AG20443 (cell line): ENCODE measurements at regions not wholly inside any gene's neighbourhood (a gene's known extent, or its start where the extent isn't known, plus 50 kb on each side); places are given as distances from the start of the nearest gene placed in this dataset.

Experiments used
- DNase-seq: peaks from one replicate; pipeline ENCODE4 v3.0.0; 2012; ENCODE audit warnings: low spot score, mixed read lengths

GRCh38 chr14:40903709-40904108 lies 703.0 kb upstream of the LRFN5 start:
- no peak for DNase-seq

- DNase-seq: no peak
Measured at GRCh38 chr14:40899435-40899834, 707.2 kb upstream of the LRFN5 start.

GRCh38 chr14:40894846-40895245 lies 711.8 kb upstream of the LRFN5 start:
- no peak for DNase-seq

GRCh38 chr14:40889126-40889525 lies 717.5 kb upstream of the LRFN5 start:
- DNase-seq: no peak

- DNase-seq: no peak
Measured at GRCh38 chr14:40887912-40888311, 718.8 kb upstream of the LRFN5 start.

GRCh38 chr14:40870252-40870651 lies 736.4 kb upstream of the LRFN5 start:
- DNase-seq: no peak

- no peak for DNase-seq
Measured at GRCh38 chr14:40859055-40859454, 747.6 kb upstream of the LRFN5 start.

GRCh38 chr14:40855343-40855742 lies 751.3 kb upstream of the LRFN5 start:
- DNase-seq: no peak

GRCh38 chr14:40850191-40850590 lies 756.5 kb upstream of the LRFN5 start:
- no peak for DNase-seq

GRCh38 chr14:40847480-40847879 lies 759.2 kb upstream of the LRFN5 start:
- no peak for DNase-seq

GRCh38 chr14:40842816-40843215 lies 763.9 kb upstream of the LRFN5 start:
- DNase-seq: no peak

- no peak for DNase-seq
Measured at GRCh38 chr14:40841886-40842285, 764.8 kb upstream of the LRFN5 start.

GRCh38 chr14:40838601-40839000 lies 768.1 kb upstream of the LRFN5 start:
- no peak for DNase-seq

GRCh38 chr14:40806471-40806870 lies 800.2 kb upstream of the LRFN5 start:
- no peak for DNase-seq

- no peak for DNase-seq
Measured at GRCh38 chr14:40796168-40796567, 810.5 kb upstream of the LRFN5 start.

GRCh38 chr14:40784860-40785259 lies 821.8 kb upstream of the LRFN5 start:
- no peak for DNase-seq

- no peak for DNase-seq
Measured at GRCh38 chr14:40762685-40763084, 844.0 kb upstream of the LRFN5 start.

- DNase-seq: no peak
Measured at GRCh38 chr14:40762177-40762576, 844.5 kb upstream of the LRFN5 start.

- DNase-seq: no peak
Measured at GRCh38 chr14:40760704-40761103, 846.0 kb upstream of the LRFN5 start.

GRCh38 chr14:40758076-40758475 lies 848.6 kb upstream of the LRFN5 start:
- DNase-seq: no peak

- no peak for DNase-seq
Measured at GRCh38 chr14:40757376-40757950, 849.2 kb upstream of the LRFN5 start.

- DNase-seq: no peak
Measured at GRCh38 chr14:40733206-40733605, 873.5 kb upstream of the LRFN5 start.

GRCh38 chr14:40727107-40727506 lies 879.6 kb upstream of the LRFN5 start:
- DNase-seq: no peak

- DNase-seq: no peak
Measured at GRCh38 chr14:40713387-40713786, 893.3 kb upstream of the LRFN5 start.

- no peak for DNase-seq
Measured at GRCh38 chr14:40697231-40697630, 909.4 kb upstream of the LRFN5 start.
